HG02588 (cell line): ENCODE measurements at regions not wholly inside any gene's neighbourhood (a gene's known extent, or its start where the extent isn't known, plus 50 kb on each side); places are given as distances from the start of the nearest gene placed in this dataset.
"Not testable (repeated sequence)": the region's sequence is repeated elsewhere in the genome, so short reads cannot be mapped to it uniquely, and the experiment has no call there.

Source experiments
- ATAC-seq: cut with Tn5 transposase; IDR thresholded peaks from one replicate; pipeline ENCODE4 v1.9.1; 2021; ENCODE audit warnings: mild to moderate bottlenecking, moderate library complexity; ENCODE audit not compliant: unreplicated experiment

GRCh38 chr5:44935871-44936270 lies 127.1 kb downstream of the MRPS30 start:
- ATAC-seq: no peak

GRCh38 chr5:44942524-44943001 lies 133.8 kb downstream of the MRPS30 start:
- ATAC-seq: no peak

GRCh38 chr5:44943647-44944046 lies 134.9 kb downstream of the MRPS30 start:
- ATAC-seq: no peak

GRCh38 chr5:44945743-44946142 lies 137.0 kb downstream of the MRPS30 start:
- ATAC-seq: no peak

GRCh38 chr5:44949687-44950086 lies 140.9 kb downstream of the MRPS30 start:
- ATAC-seq: no peak

GRCh38 chr5:44951371-44951770 lies 142.6 kb downstream of the MRPS30 start:
- ATAC-seq: no peak

- peak; percentile 74 for ATAC-seq
Measured at GRCh38 chr5:44952376-44952775, 143.6 kb downstream of the MRPS30 start.

- no peak for ATAC-seq
Measured at GRCh38 chr5:44953078-44953477, 144.3 kb downstream of the MRPS30 start.

- not testable (repeated sequence) for ATAC-seq
Measured at GRCh38 chr5:44958943-44959454, 150.3 kb downstream of the MRPS30 start.

- no peak for ATAC-seq
Measured at GRCh38 chr5:44969825-44970224, 161.1 kb downstream of the MRPS30 start.

GRCh38 chr5:44970963-44971362 lies 162.2 kb downstream of the MRPS30 start:
- not testable (repeated sequence) for ATAC-seq

GRCh38 chr5:44974813-44975212 lies 166.1 kb downstream of the MRPS30 start:
- no peak for ATAC-seq

- no peak for ATAC-seq
Measured at GRCh38 chr5:44981708-44982107, 173.0 kb downstream of the MRPS30 start.

- no peak for ATAC-seq
Measured at GRCh38 chr5:44983006-44983405, 174.3 kb downstream of the MRPS30 start.

GRCh38 chr5:44987026-44987425 lies 178.3 kb downstream of the MRPS30 start:
- no peak for ATAC-seq

- ATAC-seq: no peak
Measured at GRCh38 chr5:44991693-44992092, 182.9 kb downstream of the MRPS30 start.

- no peak for ATAC-seq
Measured at GRCh38 chr5:44993286-44993685, 184.5 kb downstream of the MRPS30 start.

- ATAC-seq: no peak
Measured at GRCh38 chr5:44997506-44997905, 188.8 kb downstream of the MRPS30 start.

GRCh38 chr5:45007102-45007501 lies 198.4 kb downstream of the MRPS30 start:
- not testable (repeated sequence) for ATAC-seq

GRCh38 chr5:45017568-45017967 lies 208.8 kb downstream of the MRPS30 start:
- no peak for ATAC-seq

- ATAC-seq: no peak
Measured at GRCh38 chr5:45029553-45029952, 220.8 kb downstream of the MRPS30 start.

GRCh38 chr5:45035991-45036390 lies 227.2 kb downstream of the MRPS30 start:
- no peak for ATAC-seq

GRCh38 chr5:45037927-45038326 lies 229.2 kb downstream of the MRPS30 start:
- no peak for ATAC-seq
